Activated CD4-positive, alpha-beta T cell treated with anti-CD3 and anti-CD28 coated beads, Interleukin-2, amount 10 ng/mL, durations not matched to agents 7 days and 5 days (primary cell): ENCODE measurements at regions not wholly inside any gene's neighbourhood (a gene's known extent, or its start where the extent isn't known, plus 50 kb on each side); places are given as distances from the start of the nearest gene placed in this dataset.

Experiments
- CTCF ChIA-PET: fragments of 350-600 bp; sonication (Branson Sonifier 250); formaldehyde crosslinking; loops from one replicate; lab custom pipeline; 2021; ENCODE audit warnings: antibody characterized with exemption; lab: Charles Lee
- POLR2A ChIA-PET: fragments of 350-600 bp; sonication (Branson Sonifier 250); formaldehyde crosslinking; loops from one replicate; lab custom pipeline; 2021; ENCODE audit warnings: antibody characterized with exemption; lab: Charles Lee
- DNase-seq: peaks from one replicate; pipeline ENCODE4 v3.0.0-alpha.2; 2020
- H3K27ac Mint-ChIP-seq: one replicate; pipeline ENCODE4 v1.8.0; 2021; ENCODE audit warnings: mild to moderate bottlenecking, moderate library complexity, mixed read lengths
- H3K27me3 Mint-ChIP-seq: one replicate; pipeline ENCODE4 v1.8.0; 2021; ENCODE audit warnings: mixed read lengths
- H3K36me3 Mint-ChIP-seq: one replicate; pipeline ENCODE4 v1.8.0; 2021; ENCODE audit warnings: low read depth, mixed read lengths
- H3K4me1 Mint-ChIP-seq: one replicate; pipeline ENCODE4 v1.8.0; 2021; ENCODE audit warnings: mixed read lengths
- H3K4me3 Mint-ChIP-seq: one replicate; pipeline ENCODE4 v1.8.0; 2021; ENCODE audit warnings: mild to moderate bottlenecking, moderate library complexity, mixed read lengths
- H3K9me3 Mint-ChIP-seq: one replicate; pipeline ENCODE4 v1.8.0; 2021; ENCODE audit warnings: mixed read lengths

DNA sequence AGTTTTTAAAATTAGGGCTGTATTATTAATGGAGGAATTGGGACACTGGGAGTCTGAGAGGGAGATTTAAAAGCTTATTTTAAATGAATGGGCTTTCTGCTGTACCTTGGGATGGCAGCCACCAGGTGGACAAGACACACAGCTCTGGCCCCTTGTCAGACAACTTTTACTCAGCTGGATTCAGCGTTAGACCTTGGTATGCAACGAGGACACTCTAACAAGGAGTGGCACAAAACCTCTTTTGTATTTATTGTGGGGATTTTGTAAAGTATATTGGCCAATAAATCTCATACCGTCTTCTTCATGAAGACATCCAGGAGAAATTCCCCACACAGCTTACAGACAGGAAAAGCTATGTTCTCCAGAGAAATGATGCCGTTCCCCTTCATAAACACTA, 105.7 kb downstream of the LCA5 start:
- Mint-ChIP-seq H3K27me3 (no peaks in the 10 kb centered on the region), H3K36me3 (no peaks in the 10 kb centered on the region), H3K9me3 (no peaks in the 10 kb centered on the region), H3K27ac (no peak overlapping the region), H3K4me1 (no peaks in the 10 kb centered on the region), H3K4me3 (no peak overlapping the region)
- POLR2A ChIA-PET, result no interaction called here
- CTCF ChIA-PET, result no interaction called here
- no peak for DNase-seq

DNA sequence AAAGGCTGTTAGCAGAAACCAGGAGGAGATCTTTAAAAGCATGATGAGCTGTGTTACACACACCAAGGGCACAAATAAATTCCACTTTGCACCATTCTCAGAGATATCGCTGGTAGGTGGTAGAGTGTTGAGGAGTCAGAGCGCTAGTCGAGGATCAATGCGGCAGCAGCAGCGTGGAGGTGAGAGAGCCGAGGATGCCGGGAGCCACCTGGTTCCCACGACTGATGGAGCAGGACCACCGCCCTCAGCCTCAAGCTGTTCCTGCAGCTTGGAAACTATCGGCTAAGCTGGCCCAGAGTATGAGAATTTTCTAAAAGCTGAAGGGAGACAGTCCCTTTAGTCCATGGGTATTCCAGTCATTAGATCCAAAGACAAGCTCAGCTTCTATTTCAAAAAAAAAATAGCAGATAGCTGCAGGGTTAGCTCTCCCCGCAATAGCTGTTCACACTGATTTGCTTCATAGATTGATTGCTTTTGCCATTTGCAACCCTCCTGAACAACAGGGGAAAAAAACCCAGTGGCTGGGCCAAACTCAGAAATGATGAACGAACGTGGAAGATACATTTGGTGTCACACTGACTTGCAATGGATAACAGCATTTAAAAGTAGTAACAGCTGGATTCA, 106.2 kb downstream of the LCA5 start:
- H3K4me3 Mint-ChIP-seq, result no peak overlapping the region

GRCh38 chr6:79427721-79428120, 109.5 kb downstream of the LCA5 start:
- POLR2A ChIA-PET, result no interaction called here
- H3K27ac Mint-ChIP-seq, result no peak overlapping the region
- H3K9me3 Mint-ChIP-seq, result no peaks in the 10 kb centered on the region
- H3K4me3 Mint-ChIP-seq, result no peak overlapping the region
- H3K36me3 Mint-ChIP-seq, result no peaks in the 10 kb centered on the region
- no peak for DNase-seq
- CTCF ChIA-PET, result no interaction called here
- H3K4me1 Mint-ChIP-seq, result no peaks in the 10 kb centered on the region
- no peaks in the 10 kb centered on the region for H3K27me3 Mint-ChIP-seq

More for the DNA sequence above, 106.2 kb downstream of the LCA5 start:
- POLR2A ChIA-PET, result no interaction called here
- H3K27me3 Mint-ChIP-seq, result no peaks in the 10 kb centered on the region
- no peaks in the 10 kb centered on the region for H3K36me3 Mint-ChIP-seq
- no peak overlapping the region for H3K27ac Mint-ChIP-seq
- DNase-seq, result no peak
- CTCF ChIA-PET, result no interaction called here
- no peaks in the 10 kb centered on the region for H3K9me3 Mint-ChIP-seq
- H3K4me1 Mint-ChIP-seq, result no peaks in the 10 kb centered on the region

DNA sequence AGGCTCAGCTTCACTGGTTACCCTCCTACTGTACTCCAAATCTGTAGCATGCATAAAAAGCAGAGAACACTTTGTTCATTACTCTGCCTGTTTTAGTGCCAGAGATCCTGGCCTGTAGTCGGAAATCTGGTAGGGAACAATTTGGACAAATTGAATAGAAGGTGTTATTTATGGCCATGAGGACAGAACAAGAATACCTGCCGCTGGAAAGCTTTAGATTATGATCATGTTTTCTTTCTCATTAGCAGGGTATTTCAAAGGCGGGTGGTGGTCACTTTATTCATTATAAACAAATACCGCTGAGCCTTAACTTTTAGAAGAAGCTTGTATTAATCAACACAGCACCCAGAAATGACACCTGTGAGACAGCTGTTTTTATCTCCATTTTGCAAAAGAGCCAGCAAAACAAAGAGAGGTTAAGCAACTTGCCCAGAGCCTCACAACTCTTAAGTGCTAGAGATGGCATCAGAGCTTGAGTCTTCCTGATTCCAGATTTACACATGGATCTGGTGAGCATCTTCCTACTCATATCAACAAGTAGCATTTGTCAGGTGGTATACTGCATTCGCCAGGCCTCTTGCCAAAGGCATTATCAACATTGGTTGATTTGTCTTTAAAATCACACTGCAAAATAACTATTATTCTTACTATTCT, 110.5 kb downstream of the LCA5 start:
- DNase-seq, result no peak
- no peaks in the 10 kb centered on the region for H3K36me3 Mint-ChIP-seq
- H3K27me3 Mint-ChIP-seq, result peaks cover 6% of the 10 kb centered on the region
- H3K27ac Mint-ChIP-seq, result no peak overlapping the region
- no peaks in the 10 kb centered on the region for H3K4me1 Mint-ChIP-seq
- no peaks in the 10 kb centered on the region for H3K9me3 Mint-ChIP-seq
- no peak overlapping the region for H3K4me3 Mint-ChIP-seq
- POLR2A ChIA-PET, result no interaction called here
- CTCF ChIA-PET, result no interaction called here

DNA sequence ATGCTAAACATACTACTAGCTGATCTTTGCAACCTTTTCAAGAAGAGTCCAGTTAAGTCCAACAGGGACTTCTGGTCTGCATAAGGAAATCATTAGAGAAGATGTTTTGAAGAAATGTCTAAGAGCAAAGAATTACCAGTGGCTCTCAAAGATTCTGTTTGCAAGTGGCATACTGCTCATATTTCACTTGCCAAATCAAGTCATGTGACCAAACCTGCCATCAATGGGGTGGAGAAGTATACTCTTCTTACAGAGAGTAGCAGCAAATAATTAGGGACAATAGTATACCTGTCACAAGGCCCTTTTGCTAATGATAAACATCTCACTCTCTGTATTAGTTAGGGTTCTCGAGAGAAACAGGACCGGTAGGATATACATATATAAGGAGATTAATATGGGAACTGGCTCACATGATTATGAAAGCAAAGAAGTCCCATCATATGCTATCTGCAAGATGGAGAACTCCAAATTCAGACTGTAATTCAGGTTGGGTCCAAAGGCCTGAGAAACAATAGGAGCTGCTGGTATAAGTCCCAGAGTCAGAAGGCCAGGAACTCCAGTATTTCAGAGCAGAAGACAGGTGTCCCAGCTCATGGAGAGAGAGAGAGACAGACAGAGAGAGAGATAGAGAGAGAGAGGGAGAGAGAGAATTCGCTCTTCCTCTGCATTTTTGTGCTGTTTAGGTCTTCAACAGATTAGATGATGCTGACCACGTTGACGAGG, 111.5 kb downstream of the LCA5 start:
- ChIA-PET POLR2A (no interaction called here), CTCF (no interaction called here)
- Mint-ChIP-seq H3K9me3 (no peaks in the 10 kb centered on the region), H3K27ac (no peak overlapping the region), H3K4me3 (no peak overlapping the region), H3K36me3 (no peaks in the 10 kb centered on the region), H3K4me1 (no peaks in the 10 kb centered on the region), H3K27me3 (peaks cover 6% of the 10 kb centered on the region)
- DNase-seq, result no peak

- ChIA-PET POLR2A (no interaction called here), CTCF (no interaction called here)
- H3K27me3 Mint-ChIP-seq, result peaks cover 6% of the 10 kb centered on the region
- no peaks in the 10 kb centered on the region for H3K36me3 Mint-ChIP-seq
- no peak overlapping the region for H3K27ac Mint-ChIP-seq
- no peak overlapping the region for H3K4me3 Mint-ChIP-seq
- DNase-seq, result no peak
- no peaks in the 10 kb centered on the region for H3K4me1 Mint-ChIP-seq
- H3K9me3 Mint-ChIP-seq, result no peaks in the 10 kb centered on the region
Observed at GRCh38 chr6:79423216-79423615, 114.0 kb downstream of the LCA5 start.

DNA sequence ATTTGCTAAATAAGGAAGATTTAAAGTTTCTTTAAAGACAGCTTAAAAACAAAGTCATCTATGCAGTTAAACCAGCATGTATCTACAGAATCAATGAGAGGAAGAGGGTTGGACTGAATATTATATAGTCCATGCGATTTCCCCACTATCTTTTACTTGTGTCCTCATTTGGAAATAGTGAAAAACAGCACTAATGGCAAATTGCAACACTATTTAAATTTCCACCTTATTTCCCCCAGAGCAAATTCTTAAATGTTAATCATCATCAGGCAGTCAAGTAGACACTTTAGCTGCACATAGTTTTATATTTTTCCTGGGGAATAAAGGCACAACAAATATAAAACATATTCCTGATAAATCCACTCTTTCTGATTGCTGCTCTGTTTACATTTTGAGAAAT, 114.6 kb downstream of the LCA5 start:
- Mint-ChIP-seq H3K36me3 (no peaks in the 10 kb centered on the region), H3K27ac (no peak overlapping the region), H3K4me1 (no peaks in the 10 kb centered on the region), H3K4me3 (no peak overlapping the region), H3K27me3 (peaks cover 6% of the 10 kb centered on the region), H3K9me3 (no peaks in the 10 kb centered on the region)
- DNase-seq, result no peak
- CTCF ChIA-PET, result no interaction called here
- POLR2A ChIA-PET, result no interaction called here

GRCh38 chr6:79421707-79422484, 115.3 kb downstream of the LCA5 start:
- Mint-ChIP-seq H3K27ac (no peak overlapping the region), H3K4me3 (no peak overlapping the region), H3K4me1 (no peaks in the 10 kb centered on the region), H3K36me3 (no peaks in the 10 kb centered on the region), H3K27me3 (peaks cover 6% of the 10 kb centered on the region), H3K9me3 (no peaks in the 10 kb centered on the region)
- CTCF ChIA-PET, result no interaction called here
- POLR2A ChIA-PET, result no interaction called here
- no peak for DNase-seq

GRCh38 chr6:79421001-79421411, 116.2 kb downstream of the LCA5 start:
- CTCF ChIA-PET, result no interaction called here
- no peaks in the 10 kb centered on the region for H3K4me1 Mint-ChIP-seq
- H3K4me3 Mint-ChIP-seq, result no peak overlapping the region
- POLR2A ChIA-PET, result no interaction called here
- no peaks in the 10 kb centered on the region for H3K9me3 Mint-ChIP-seq
- no peaks in the 10 kb centered on the region for H3K36me3 Mint-ChIP-seq
- H3K27ac Mint-ChIP-seq, result no peak overlapping the region
- peaks cover 6% of the 10 kb centered on the region for H3K27me3 Mint-ChIP-seq
- DNase-seq, result no peak

GRCh38 chr6:79420054-79420453, 117.2 kb downstream of the LCA5 start:
- no peaks in the 10 kb centered on the region for H3K4me1 Mint-ChIP-seq
- POLR2A ChIA-PET, result no interaction called here
- CTCF ChIA-PET, result no interaction called here
- no peak overlapping the region for H3K4me3 Mint-ChIP-seq
- no peaks in the 10 kb centered on the region for H3K36me3 Mint-ChIP-seq
- peaks cover 6% of the 10 kb centered on the region for H3K27me3 Mint-ChIP-seq
- no peaks in the 10 kb centered on the region for H3K9me3 Mint-ChIP-seq
- DNase-seq, result no peak
- H3K27ac Mint-ChIP-seq, result no peak overlapping the region

- no peak for DNase-seq
- Mint-ChIP-seq H3K27me3 (peaks cover 2% of the 10 kb centered on the region), H3K27ac (no peak overlapping the region), H3K4me1 (no peaks in the 10 kb centered on the region), H3K36me3 (no peaks in the 10 kb centered on the region), H3K9me3 (no peaks in the 10 kb centered on the region), H3K4me3 (no peak overlapping the region)
- ChIA-PET CTCF (no interaction called here), POLR2A (no interaction called here)
Observed at GRCh38 chr6:79416931-79417330, 120.3 kb downstream of the LCA5 start.

GRCh38 chr6:79413562-79414002, 123.6 kb downstream of the LCA5 start:
- no peaks in the 10 kb centered on the region for H3K9me3 Mint-ChIP-seq
- no peaks in the 10 kb centered on the region for H3K4me1 Mint-ChIP-seq
- no peak overlapping the region for H3K27ac Mint-ChIP-seq
- DNase-seq, result no peak
- H3K27me3 Mint-ChIP-seq, result no peaks in the 10 kb centered on the region
- H3K36me3 Mint-ChIP-seq, result no peaks in the 10 kb centered on the region
- no peak overlapping the region for H3K4me3 Mint-ChIP-seq
- POLR2A ChIA-PET, result no interaction called here
- CTCF ChIA-PET, result no interaction called here

DNA sequence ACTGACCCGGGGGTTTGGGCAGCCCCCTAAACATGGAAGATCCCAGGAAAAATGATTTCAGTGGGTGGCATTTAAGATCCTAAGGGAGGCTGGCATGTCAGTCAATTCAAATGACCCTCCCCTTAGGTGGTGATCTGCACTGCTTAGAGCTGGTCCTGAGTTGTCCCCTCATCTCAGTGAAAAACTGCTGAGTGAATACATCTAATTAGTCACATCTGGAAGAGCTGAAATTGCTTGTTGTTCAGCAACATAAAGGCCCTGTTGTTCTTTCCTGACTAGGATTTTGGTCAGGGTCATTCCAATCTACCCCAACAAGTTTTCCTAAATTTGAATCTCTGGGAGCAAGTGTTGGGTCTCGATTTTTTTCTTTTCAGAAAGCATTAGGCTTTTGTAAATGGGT, 126.4 kb downstream of the LCA5 start:
- no peaks in the 10 kb centered on the region for H3K27me3 Mint-ChIP-seq
- no peak overlapping the region for H3K27ac Mint-ChIP-seq
- POLR2A ChIA-PET, result no interaction called here
- H3K9me3 Mint-ChIP-seq, result no peaks in the 10 kb centered on the region
- CTCF ChIA-PET, result no interaction called here
- no peak overlapping the region for H3K4me3 Mint-ChIP-seq
- H3K36me3 Mint-ChIP-seq, result no peaks in the 10 kb centered on the region
- DNase-seq, result no peak
- no peaks in the 10 kb centered on the region for H3K4me1 Mint-ChIP-seq
